Stimulated activated CD4-positive, alpha-beta T cell treated with anti-CD3 and anti-CD28 coated beads, Interleukin-12 subunit alpha, Interleukin-12 subunit beta, amount 100 ng/mL, for 4 hours (primary cell): ENCODE measurements at regions not wholly inside any gene's neighbourhood (a gene's known extent, or its start where the extent isn't known, plus 50 kb on each side); places are given as distances from the start of the nearest gene placed in this dataset.

Source experiments
- DNase-seq: peaks from one replicate; pipeline ENCODE4 v3.0.0-alpha.2; 2020

- no peak for DNase-seq
These were observed 298.3 kb downstream of the CDH11 start for GRCh38 chr16:64823481-64824075.

- no peak for DNase-seq
These were observed 311.8 kb downstream of the CDH11 start for GRCh38 chr16:64809876-64810629.

GRCh38 chr16:64808474-64808873 lies 313.4 kb downstream of the CDH11 start:
- DNase-seq, result no peak

- DNase-seq, result no peak
These were observed 330.1 kb downstream of the CDH11 start for GRCh38 chr16:64791756-64792155.

- DNase-seq, result no peak
These were observed 337.2 kb downstream of the CDH11 start for GRCh38 chr16:64784635-64785034.

GRCh38 chr16:64782484-64782883 lies 339.4 kb downstream of the CDH11 start:
- DNase-seq, result no peak

- no peak for DNase-seq
These were observed 341.4 kb downstream of the CDH11 start for GRCh38 chr16:64780445-64780844.

- no peak for DNase-seq
These were observed 343.1 kb downstream of the CDH11 start for GRCh38 chr16:64778777-64779176.

- DNase-seq, result no peak
These were observed 348.2 kb downstream of the CDH11 start for GRCh38 chr16:64773638-64774037.

- no peak for DNase-seq
These were observed 348.7 kb downstream of the CDH11 start for GRCh38 chr16:64773184-64773583.

- no peak for DNase-seq
These were observed 350.6 kb downstream of the CDH11 start for GRCh38 chr16:64771273-64771672.

- no peak for DNase-seq
These were observed 359.7 kb downstream of the CDH11 start for GRCh38 chr16:64762211-64762610.

GRCh38 chr16:64754279-64754678 lies 367.6 kb downstream of the CDH11 start:
- no peak for DNase-seq

GRCh38 chr16:64751906-64752305 lies 370.0 kb downstream of the CDH11 start:
- DNase-seq, result no peak

- no peak for DNase-seq
These were observed 372.5 kb downstream of the CDH11 start for GRCh38 chr16:64749346-64749745.

- DNase-seq, result no peak
These were observed 376.5 kb downstream of the CDH11 start for GRCh38 chr16:64745258-64745930.

GRCh38 chr16:64742455-64743223 lies 379.2 kb downstream of the CDH11 start:
- DNase-seq, result no peak

- no peak for DNase-seq
These were observed 381.6 kb downstream of the CDH11 start for GRCh38 chr16:64740261-64740660.

- DNase-seq, result no peak
These were observed 383.4 kb downstream of the CDH11 start for GRCh38 chr16:64738321-64738960.

- DNase-seq, result no peak
These were observed 385.0 kb downstream of the CDH11 start for GRCh38 chr16:64736857-64737256.

- DNase-seq, result no peak
These were observed 390.0 kb downstream of the CDH11 start for GRCh38 chr16:64731891-64732290.

GRCh38 chr16:64730261-64730660 lies 391.6 kb downstream of the CDH11 start:
- DNase-seq, result no peak

- no peak for DNase-seq
These were observed 397.5 kb downstream of the CDH11 start for GRCh38 chr16:64724339-64724738.
